OCI-LY7 (cell line): ENCODE measurements at regions not wholly inside any gene's neighbourhood (a gene's known extent, or its start where the extent isn't known, plus 50 kb on each side); places are given as distances from the start of the nearest gene placed in this dataset.

ENCODE experiments used
- BruUV-seq: library from RNA; stranded (reverse); fragments of 400-500 nt; replicated peaks from 2 replicates; lab custom pipeline; 2021; lab: Mats Ljungman, UMichigan
- CTCF ChIA-PET: fragments of 300-600 bp; sonication (Branson Sonifier 250); formaldehyde crosslinking; loops from one replicate; lab custom pipeline; 2022; ENCODE audit warnings: antibody characterized with exemption; ENCODE audit not compliant: unreplicated experiment; lab: Charles Lee
- POLR2A ChIA-PET: fragments of 300-600 bp; sonication (Branson Sonifier 250); formaldehyde crosslinking; loops from one replicate; lab custom pipeline; 2022; ENCODE audit warnings: antibody characterized with exemption; lab: Charles Lee
- DNase-seq: peaks from one replicate; pipeline ENCODE4 v3.0.0-alpha.2; 2015; ENCODE audit warnings: low spot score
- H2AFZ ChIP-seq: fragments of 200-600 bp; sonication (generic), shearing (Covaris generic); 2 replicates; pipeline ENCODE4 v1.6.1; 2014; ENCODE audit warnings: mild to moderate bottlenecking, antibody characterized with exemption, low read length, moderate library complexity
- H3K27ac ChIP-seq: fragments of 200-600 bp; sonication (generic); 2 replicates; pipeline ENCODE4 v1.5.1; 2014; ENCODE audit warnings: mixed run types, low read depth, mild to moderate bottlenecking, moderate library complexity, low read length, inconsistent platforms; ENCODE audit not compliant: poor library complexity, severe bottlenecking
- H3K36me3 ChIP-seq: fragments of 200-600 bp; sonication (generic); 2 replicates; pipeline ENCODE4 v1.6.1; 2014; ENCODE audit warnings: mild to moderate bottlenecking, antibody characterized with exemption, low read length, moderate library complexity, mixed read lengths; ENCODE audit not compliant: insufficient read depth
- H3K4me1 ChIP-seq: fragments of 200-600 bp; sonication (generic); 2 replicates; pipeline ENCODE4 v1.5.1; 2014; ENCODE audit warnings: mild to moderate bottlenecking, low read length; ENCODE audit not compliant: insufficient read depth, poor library complexity, severe bottlenecking
- H3K4me2 ChIP-seq: fragments of 200-600 bp; sonication (generic); 2 replicates; pipeline ENCODE4 v1.6.1; 2014; ENCODE audit warnings: mild to moderate bottlenecking, low read length
- H3K4me3 ChIP-seq: fragments of 200-600 bp; sonication (generic); 2 replicates; pipeline ENCODE4 v1.5.1; 2014; ENCODE audit warnings: mild to moderate bottlenecking, low read depth, low read length; ENCODE audit not compliant: poor library complexity, severe bottlenecking
- H3K79me2 ChIP-seq: fragments of 200-600 bp; sonication (generic); 2 replicates; pipeline ENCODE4 v1.6.1; 2016; ENCODE audit warnings: low read depth, mild to moderate bottlenecking, low read length, moderate library complexity, mixed read lengths; ENCODE audit not compliant: insufficient read depth
- H3K9me2 ChIP-seq: fragments of 200-600 bp; sonication (generic); 2 replicates; pipeline ENCODE4 v1.6.1; 2016; ENCODE audit warnings: mild to moderate bottlenecking, low read length, mixed read lengths; ENCODE audit not compliant: insufficient read depth
- H3K9me3 ChIP-seq: fragments of 200-600 bp; sonication (generic); 2 replicates; pipeline ENCODE4 v1.6.1; 2014; ENCODE audit warnings: mild to moderate bottlenecking, mixed run types, low read length, mixed read lengths
- H4K20me1 ChIP-seq: fragments of 200-600 bp; sonication (generic); 2 replicates; pipeline ENCODE4 v1.6.1; 2014; ENCODE audit warnings: mild to moderate bottlenecking, antibody characterized with exemption, low read length, moderate library complexity, mixed read lengths; ENCODE audit not compliant: insufficient read depth
- EZH2phosphoT487 ChIP-seq: fragments of 200-600 bp; sonication (generic); IDR thresholded peaks from 2 replicates; pipeline ENCODE4 v1.6.1; 2018; ENCODE audit warnings: low read depth, borderline replicate concordance, mild to moderate bottlenecking, mixed run types, antibody characterized with exemption, low read length, moderate library complexity, mixed read lengths
- intact Hi-C: fragments of 100-400 bp; cut with micrococcal nuclease; formaldehyde crosslinking; loops from one replicate; pipeline ENCODE4 v1.10.0; 2022; ENCODE audit not compliant: unreplicated experiment
- TF ChIP-seq, protein P1 (sequence below): fragments of 200-600 bp; sonication (generic); conservative IDR thresholded peaks from 2 replicates; pipeline ENCODE4 v1.5.1; 2014; ENCODE audit warnings: mild to moderate bottlenecking, antibody characterized with exemption, low read length, moderate library complexity, mixed read lengths

DNA sequence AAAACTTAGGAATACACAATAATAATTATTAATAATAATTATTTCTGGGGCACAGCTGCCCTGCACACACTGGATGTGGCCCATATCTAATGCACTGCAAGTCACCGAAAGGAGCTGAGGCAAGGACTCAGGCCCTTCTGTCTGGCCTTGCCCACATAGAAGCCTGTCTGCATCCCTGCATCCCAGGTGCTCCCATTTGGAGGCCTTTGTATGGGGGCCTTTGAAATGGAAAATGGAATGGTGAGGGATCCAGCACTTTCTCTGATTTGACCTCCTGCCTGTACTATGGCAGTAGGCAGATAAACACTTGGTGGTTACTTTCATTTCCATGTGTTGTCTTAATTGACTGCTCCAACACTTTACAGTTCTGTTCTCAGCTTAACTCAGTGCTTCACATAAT, 75.7 kb upstream of the PTCHD4 start:
- intact Hi-C loops = no loop called here
- POLR2A ChIA-PET = interaction anchor here (1.2 to 1.7 kb wide), 2 partner anchors 10 to 13 kb away, joined by 3 to 6 read pairs; no protein-coding TSS in a partner anchor
- no TSS peak for BruUV-seq
- no peak overlapping the region for H3K27ac ChIP-seq
- no peak for DNase-seq
- no peaks in the 10 kb centered on the region for H3K9me3 ChIP-seq
- CTCF ChIA-PET = no interaction called here
- no peak overlapping the region for H3K4me2 ChIP-seq
- H3K4me1 ChIP-seq = no peaks in the 10 kb centered on the region
- no peak overlapping the region for H3K4me3 ChIP-seq
- no peak for TF ChIP-seq EZH2phosphoT487
- TF ChIP-seq, protein P1, sequence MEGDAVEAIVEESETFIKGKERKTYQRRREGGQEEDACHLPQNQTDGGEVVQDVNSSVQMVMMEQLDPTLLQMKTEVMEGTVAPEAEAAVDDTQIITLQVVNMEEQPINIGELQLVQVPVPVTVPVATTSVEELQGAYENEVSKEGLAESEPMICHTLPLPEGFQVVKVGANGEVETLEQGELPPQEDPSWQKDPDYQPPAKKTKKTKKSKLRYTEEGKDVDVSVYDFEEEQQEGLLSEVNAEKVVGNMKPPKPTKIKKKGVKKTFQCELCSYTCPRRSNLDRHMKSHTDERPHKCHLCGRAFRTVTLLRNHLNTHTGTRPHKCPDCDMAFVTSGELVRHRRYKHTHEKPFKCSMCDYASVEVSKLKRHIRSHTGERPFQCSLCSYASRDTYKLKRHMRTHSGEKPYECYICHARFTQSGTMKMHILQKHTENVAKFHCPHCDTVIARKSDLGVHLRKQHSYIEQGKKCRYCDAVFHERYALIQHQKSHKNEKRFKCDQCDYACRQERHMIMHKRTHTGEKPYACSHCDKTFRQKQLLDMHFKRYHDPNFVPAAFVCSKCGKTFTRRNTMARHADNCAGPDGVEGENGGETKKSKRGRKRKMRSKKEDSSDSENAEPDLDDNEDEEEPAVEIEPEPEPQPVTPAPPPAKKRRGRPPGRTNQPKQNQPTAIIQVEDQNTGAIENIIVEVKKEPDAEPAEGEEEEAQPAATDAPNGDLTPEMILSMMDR = no peak
- H3K9me2 ChIP-seq = no peaks in the 10 kb centered on the region
- no peaks in the 10 kb centered on the region for H3K79me2 ChIP-seq
- H3K36me3 ChIP-seq = no peaks in the 10 kb centered on the region
- H4K20me1 ChIP-seq = no peaks in the 10 kb centered on the region
- H2AFZ ChIP-seq = no peak overlapping the region

DNA sequence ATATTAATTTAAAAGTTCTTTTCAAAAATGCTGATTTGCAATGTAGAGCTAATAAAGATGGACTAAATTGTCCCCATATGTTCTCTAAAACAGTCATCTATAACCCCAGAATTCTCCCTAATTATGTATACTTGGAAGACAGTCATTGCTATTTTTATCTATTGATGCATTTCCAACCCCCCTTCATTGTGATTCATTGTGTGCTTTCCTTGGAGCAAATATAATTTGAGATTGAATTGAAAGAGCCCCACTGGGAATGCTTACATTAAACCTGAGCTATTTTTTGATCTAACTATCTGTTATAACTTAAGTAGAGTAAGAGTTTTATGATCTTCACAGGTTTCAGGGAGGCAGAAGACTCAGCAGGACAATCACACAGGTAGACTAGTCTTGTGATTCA, 73.7 kb upstream of the PTCHD4 start:
- TF ChIP-seq, protein P1 = no peak
- no peak for TF ChIP-seq EZH2phosphoT487
- Histone ChIP-seq H3K4me1 (no peaks in the 10 kb centered on the region), H3K4me2 (no peak overlapping the region), H3K36me3 (no peaks in the 10 kb centered on the region), H3K4me3 (no peak overlapping the region), H4K20me1 (no peaks in the 10 kb centered on the region), H3K9me3 (no peaks in the 10 kb centered on the region), H3K9me2 (no peaks in the 10 kb centered on the region), H3K79me2 (no peaks in the 10 kb centered on the region), H3K27ac (no peak overlapping the region), H2AFZ (no peak overlapping the region)
- BruUV-seq = no TSS peak
- POLR2A ChIA-PET = no interaction called here
- CTCF ChIA-PET = no interaction called here
- intact Hi-C loops = no loop called here
- no peak for DNase-seq

DNA sequence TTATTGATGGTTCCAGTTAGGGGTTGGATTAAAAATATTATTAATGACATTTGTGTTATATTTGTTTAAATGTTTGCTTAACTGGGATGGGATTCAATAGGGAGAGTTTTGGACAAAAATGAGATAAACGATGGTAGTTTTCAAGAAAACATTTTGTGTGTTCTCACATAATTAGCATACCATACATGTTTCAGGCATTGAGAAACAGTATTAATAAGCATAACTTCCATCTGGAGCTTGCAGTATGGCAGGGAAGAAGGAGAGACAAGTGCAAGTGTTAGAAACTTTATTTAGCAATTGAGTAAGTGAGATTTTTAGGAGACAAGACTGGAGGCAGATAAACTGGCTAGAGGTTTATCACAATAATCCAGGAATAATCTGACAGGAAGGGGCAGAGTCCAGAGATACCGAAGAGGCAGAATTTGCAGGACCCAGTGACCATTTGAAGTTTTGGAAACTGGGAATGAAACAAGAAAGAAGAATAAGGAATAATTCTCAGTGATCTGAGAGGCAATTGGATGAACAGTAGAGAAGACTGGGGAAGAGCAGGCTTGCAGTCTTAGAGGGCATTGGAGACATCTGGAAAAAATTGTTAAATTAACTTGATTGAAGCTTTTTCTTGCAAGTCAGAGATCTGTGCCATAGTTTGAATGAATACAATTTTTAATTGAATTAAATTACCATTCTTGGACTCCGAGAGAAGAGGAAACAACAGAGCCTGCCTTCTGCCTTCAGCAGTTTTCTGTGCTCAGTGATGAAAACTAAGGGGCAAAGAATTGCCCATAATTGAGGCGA, 73.0 kb upstream of the PTCHD4 start:
- no peak overlapping the region for H3K4me2 ChIP-seq
- TF ChIP-seq, protein P1 = no peak
- TF ChIP-seq EZH2phosphoT487 = no peak
- no peaks in the 10 kb centered on the region for H4K20me1 ChIP-seq
- no TSS peak for BruUV-seq
- no peak for DNase-seq
- H3K36me3 ChIP-seq = no peaks in the 10 kb centered on the region
- POLR2A ChIA-PET = no interaction called here
- intact Hi-C loops = no loop called here
- no peaks in the 10 kb centered on the region for H3K4me1 ChIP-seq
- H2AFZ ChIP-seq = no peak overlapping the region
- H3K9me2 ChIP-seq = no peaks in the 10 kb centered on the region
- no peaks in the 10 kb centered on the region for H3K9me3 ChIP-seq
- CTCF ChIA-PET = no interaction called here
- no peak overlapping the region for H3K27ac ChIP-seq
- H3K4me3 ChIP-seq = no peak overlapping the region
- no peaks in the 10 kb centered on the region for H3K79me2 ChIP-seq
